ENCODE measurements at regions not wholly inside any gene's neighbourhood (a gene's known extent, or its start where the extent isn't known, plus 50 kb on each side); places are given as distances from the start of the nearest gene placed in this dataset.

- no peaks in the 10 kb centered on the region for H3K9me3 ChIP-seq (ENCODE audit: control insufficient read depth, low read length)
- H3K9ac ChIP-seq (ENCODE audit: low read length), result no peak overlapping the region
- H3K27me3 ChIP-seq (replicated peaks; ENCODE audit: control insufficient read depth, insufficient read depth, low read length), result no peaks in the 10 kb centered on the region
- peaks cover 9% of the 10 kb centered on the region for H3K4me1 ChIP-seq (ENCODE audit: control insufficient read depth, insufficient read depth, low read length)
- H3K36me3 ChIP-seq (ENCODE audit: control insufficient read depth, insufficient read depth, low read length, severe bottlenecking), result no peaks in the 10 kb centered on the region
- DNase-seq (ENCODE audit: low read depth), result no peak
- H3K4me3 ChIP-seq (ENCODE audit: low read length), result no peak overlapping the region
These were observed 206.4 kb upstream of the NCKAP5 start for GRCh38 chr2:133774654-133775015.

GRCh38 chr2:133776936-133777573 lies 208.8 kb upstream of the NCKAP5 start:
- Histone ChIP-seq H3K36me3 (ENCODE audit: control insufficient read depth, insufficient read depth, low read length, severe bottlenecking) (no peaks in the 10 kb centered on the region), H3K9me3 (ENCODE audit: control insufficient read depth, low read length) (no peaks in the 10 kb centered on the region), H3K4me1 (ENCODE audit: control insufficient read depth, insufficient read depth, low read length) (peaks cover 9% of the 10 kb centered on the region), H3K4me3 (ENCODE audit: low read length) (no peak overlapping the region), H3K27me3 (replicated peaks; ENCODE audit: control insufficient read depth, insufficient read depth, low read length) (no peaks in the 10 kb centered on the region), H3K9ac (ENCODE audit: low read length) (no peak overlapping the region)
- no peak for DNase-seq (ENCODE audit: low read depth)

DNA sequence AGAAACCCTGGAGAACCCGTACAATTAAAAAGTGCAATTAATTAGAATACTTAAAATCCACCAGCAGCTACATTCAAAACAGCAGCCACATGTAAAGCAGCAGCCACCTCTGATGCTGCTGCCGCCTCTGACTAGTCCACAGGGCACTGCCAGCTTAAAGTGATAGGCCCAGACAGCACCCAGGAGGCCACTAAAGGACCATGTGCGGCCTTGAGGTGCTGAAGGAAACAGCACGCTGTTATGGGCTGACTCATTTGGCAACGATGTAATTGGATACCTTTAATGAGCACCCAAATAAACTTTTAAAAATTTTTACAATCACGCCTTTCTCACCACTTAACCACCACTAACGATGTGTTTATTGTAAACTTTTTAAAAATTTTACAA lies 209.3 kb upstream of the NCKAP5 start:
- Histone ChIP-seq H3K27me3 (replicated peaks; ENCODE audit: control insufficient read depth, insufficient read depth, low read length) (no peaks in the 10 kb centered on the region), H3K4me1 (ENCODE audit: control insufficient read depth, insufficient read depth, low read length) (peaks cover 9% of the 10 kb centered on the region), H3K36me3 (ENCODE audit: control insufficient read depth, insufficient read depth, low read length, severe bottlenecking) (no peaks in the 10 kb centered on the region), H3K4me3 (ENCODE audit: low read length) (no peak overlapping the region), H3K9me3 (ENCODE audit: control insufficient read depth, low read length) (no peaks in the 10 kb centered on the region), H3K9ac (ENCODE audit: low read length) (no peak overlapping the region)
- no peak for DNase-seq (ENCODE audit: low read depth)

GRCh38 chr2:133780099-133780996 lies 212.1 kb upstream of the NCKAP5 start:
- peak; percentile 91 for DNase-seq (ENCODE audit: low read depth)
- Histone ChIP-seq H3K27me3 (replicated peaks; ENCODE audit: control insufficient read depth, insufficient read depth, low read length) (no peaks in the 10 kb centered on the region), H3K36me3 (ENCODE audit: control insufficient read depth, insufficient read depth, low read length, severe bottlenecking) (no peaks in the 10 kb centered on the region), H3K4me1 (ENCODE audit: control insufficient read depth, insufficient read depth, low read length) (peaks cover 6% of the 10 kb centered on the region), H3K9me3 (ENCODE audit: control insufficient read depth, low read length) (no peaks in the 10 kb centered on the region), H3K4me3 (ENCODE audit: low read length) (no peak overlapping the region), H3K9ac (ENCODE audit: low read length) (no peak overlapping the region)

DNA sequence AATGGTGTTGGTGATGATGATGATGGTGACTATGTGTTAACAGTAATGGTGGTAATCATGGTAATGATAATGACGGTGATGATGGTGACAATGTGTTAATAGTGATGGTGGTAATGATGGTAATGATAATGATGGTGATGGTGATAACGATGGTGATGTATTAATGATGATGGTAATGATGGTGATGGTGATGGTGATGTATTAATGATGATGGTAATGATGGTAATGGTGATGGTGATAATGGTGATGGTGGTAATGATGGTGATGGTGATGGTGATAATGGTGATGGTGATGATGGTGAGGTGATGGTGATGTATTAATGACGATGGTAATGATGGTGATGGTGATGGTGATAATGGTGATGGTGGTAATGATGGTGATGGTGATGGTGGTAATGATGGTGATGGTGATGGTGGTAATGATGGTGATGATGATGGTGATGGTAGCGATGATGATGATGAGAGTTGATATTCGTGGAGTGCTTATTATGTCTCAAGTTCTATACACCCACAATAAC lies 212.8 kb upstream of the NCKAP5 start:
- Histone ChIP-seq H3K9ac (ENCODE audit: low read length) (no peak overlapping the region), H3K4me1 (ENCODE audit: control insufficient read depth, insufficient read depth, low read length) (peaks cover 6% of the 10 kb centered on the region), H3K4me3 (ENCODE audit: low read length) (no peak overlapping the region), H3K27me3 (replicated peaks; ENCODE audit: control insufficient read depth, insufficient read depth, low read length) (no peaks in the 10 kb centered on the region), H3K36me3 (ENCODE audit: control insufficient read depth, insufficient read depth, low read length, severe bottlenecking) (no peaks in the 10 kb centered on the region), H3K9me3 (ENCODE audit: control insufficient read depth, low read length) (no peaks in the 10 kb centered on the region)
- no peak for DNase-seq (ENCODE audit: low read depth)

DNA sequence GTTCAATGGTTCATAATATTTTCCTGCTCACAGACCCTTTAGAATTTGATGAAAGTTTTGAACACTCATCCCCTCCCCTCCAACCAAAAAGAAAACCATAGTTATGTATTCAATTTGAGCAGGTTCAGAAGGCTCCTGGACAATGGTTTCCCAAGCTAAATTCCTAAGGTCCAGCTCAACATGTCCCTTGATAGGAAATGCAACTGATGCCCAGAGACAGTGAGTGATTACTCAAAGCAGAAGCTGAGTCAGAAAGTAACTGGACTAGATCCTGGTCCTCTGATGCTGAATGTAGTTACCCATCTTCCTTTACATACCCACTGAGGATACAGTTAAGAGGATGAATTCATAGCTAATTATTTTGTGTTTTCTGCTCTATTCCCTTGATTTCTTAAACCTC lies 218.9 kb upstream of the NCKAP5 start:
- H3K9me3 ChIP-seq (ENCODE audit: control insufficient read depth, low read length), result no peaks in the 10 kb centered on the region
- H3K27me3 ChIP-seq (replicated peaks; ENCODE audit: control insufficient read depth, insufficient read depth, low read length), result no peaks in the 10 kb centered on the region
- H3K9ac ChIP-seq (ENCODE audit: low read length), result no peak overlapping the region
- H3K4me1 ChIP-seq (ENCODE audit: control insufficient read depth, insufficient read depth, low read length), result peaks cover 16% of the 10 kb centered on the region
- no peaks in the 10 kb centered on the region for H3K36me3 ChIP-seq (ENCODE audit: control insufficient read depth, insufficient read depth, low read length, severe bottlenecking)
- DNase-seq (ENCODE audit: low read depth), result peak; percentile 37
- H3K4me3 ChIP-seq (ENCODE audit: low read length), result no peak overlapping the region

DNA sequence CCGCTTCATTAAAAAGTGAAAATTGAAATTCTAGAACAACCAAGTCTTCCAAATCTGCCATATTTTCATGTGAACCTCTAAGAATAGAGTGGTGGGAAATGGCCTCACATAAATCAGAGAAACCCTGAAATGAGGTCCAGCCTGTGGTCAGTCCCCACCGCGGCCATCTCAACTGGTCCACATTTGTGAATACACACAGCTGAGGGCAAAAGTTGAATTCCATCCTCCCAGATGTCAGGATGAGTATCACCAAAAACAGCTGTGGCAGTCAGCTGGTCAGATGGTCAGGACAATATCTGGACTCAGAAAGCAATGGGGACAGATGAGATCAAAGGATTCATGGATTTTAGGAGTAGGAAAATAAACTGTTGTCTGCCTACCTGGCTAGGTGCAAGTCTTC lies 219.4 kb upstream of the NCKAP5 start:
- no peak overlapping the region for H3K4me3 ChIP-seq (ENCODE audit: low read length)
- no peaks in the 10 kb centered on the region for H3K9me3 ChIP-seq (ENCODE audit: control insufficient read depth, low read length)

DNA sequence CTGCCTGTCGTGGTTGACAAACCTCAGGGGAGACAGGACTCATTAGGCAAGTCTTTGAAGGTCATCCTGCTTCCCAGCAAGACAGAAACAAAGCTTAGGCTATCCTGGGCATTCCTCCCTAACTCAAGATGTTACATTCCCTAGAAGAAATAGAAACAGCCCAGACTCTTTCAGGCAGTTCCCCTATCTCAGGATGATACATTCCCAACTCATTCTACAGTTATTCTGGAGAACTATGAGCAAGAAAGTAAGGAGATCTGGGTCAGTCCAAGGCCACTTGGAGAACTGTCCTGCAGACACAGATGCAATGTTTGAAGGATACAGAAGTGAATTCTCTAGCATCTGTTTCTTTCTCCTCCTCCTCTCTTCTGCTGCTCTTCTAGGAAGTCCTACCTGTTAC lies 220.1 kb upstream of the NCKAP5 start:
- no peak overlapping the region for H3K4me3 ChIP-seq (ENCODE audit: low read length)
- H3K27me3 ChIP-seq (replicated peaks; ENCODE audit: control insufficient read depth, insufficient read depth, low read length), result no peaks in the 10 kb centered on the region
- no peak overlapping the region for H3K9ac ChIP-seq (ENCODE audit: low read length)

More for the DNA sequence above, 219.4 kb upstream of the NCKAP5 start:
- DNase-seq (ENCODE audit: low read depth), result no peak
- H3K9ac ChIP-seq (ENCODE audit: low read length), result no peak overlapping the region
- no peaks in the 10 kb centered on the region for H3K27me3 ChIP-seq (replicated peaks; ENCODE audit: control insufficient read depth, insufficient read depth, low read length)
- H3K36me3 ChIP-seq (ENCODE audit: control insufficient read depth, insufficient read depth, low read length, severe bottlenecking), result no peaks in the 10 kb centered on the region
- peaks cover 16% of the 10 kb centered on the region for H3K4me1 ChIP-seq (ENCODE audit: control insufficient read depth, insufficient read depth, low read length)

GRCh38 chr2:133789743-133790142 lies 221.5 kb upstream of the NCKAP5 start:
- no peak overlapping the region for H3K4me3 ChIP-seq (ENCODE audit: low read length)
- no peak for DNase-seq (ENCODE audit: low read depth)
- no peaks in the 10 kb centered on the region for H3K27me3 ChIP-seq (replicated peaks; ENCODE audit: control insufficient read depth, insufficient read depth, low read length)
- H3K9me3 ChIP-seq (ENCODE audit: control insufficient read depth, low read length), result peaks cover 11% of the 10 kb centered on the region
- H3K36me3 ChIP-seq (ENCODE audit: control insufficient read depth, insufficient read depth, low read length, severe bottlenecking), result no peaks in the 10 kb centered on the region
- no peak overlapping the region for H3K9ac ChIP-seq (ENCODE audit: low read length)
- H3K4me1 ChIP-seq (ENCODE audit: control insufficient read depth, insufficient read depth, low read length), result peaks cover 11% of the 10 kb centered on the region

More for the DNA sequence above, 220.1 kb upstream of the NCKAP5 start:
- H3K36me3 ChIP-seq (ENCODE audit: control insufficient read depth, insufficient read depth, low read length, severe bottlenecking), result no peaks in the 10 kb centered on the region
- no peaks in the 10 kb centered on the region for H3K9me3 ChIP-seq (ENCODE audit: control insufficient read depth, low read length)
- DNase-seq (ENCODE audit: low read depth), result no peak
- peaks cover 16% of the 10 kb centered on the region for H3K4me1 ChIP-seq (ENCODE audit: control insufficient read depth, insufficient read depth, low read length)

DNA sequence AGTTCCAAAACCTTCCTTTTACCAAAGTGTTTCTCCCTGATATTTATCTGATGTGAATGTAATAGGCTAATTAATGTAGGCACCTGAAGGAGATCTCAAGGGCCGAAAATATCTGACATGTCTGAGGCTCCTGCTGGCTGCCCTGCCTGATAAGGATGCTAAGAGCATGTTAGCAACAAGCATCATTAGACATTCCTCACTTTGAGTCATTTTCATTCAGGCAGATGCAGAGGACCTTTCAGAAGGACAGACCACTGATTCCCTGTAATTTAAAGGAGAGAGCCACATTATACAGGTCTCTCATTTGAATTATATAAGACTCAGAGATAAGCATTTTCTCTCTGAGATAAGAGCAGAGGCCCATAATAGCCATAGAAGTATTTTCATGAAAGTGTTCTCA lies 222.4 kb upstream of the NCKAP5 start:
- Histone ChIP-seq H3K4me1 (ENCODE audit: control insufficient read depth, insufficient read depth, low read length) (peaks cover 9% of the 10 kb centered on the region), H3K4me3 (ENCODE audit: low read length) (no peak overlapping the region), H3K27me3 (replicated peaks; ENCODE audit: control insufficient read depth, insufficient read depth, low read length) (no peaks in the 10 kb centered on the region), H3K9me3 (ENCODE audit: control insufficient read depth, low read length) (peaks cover 11% of the 10 kb centered on the region), H3K9ac (ENCODE audit: low read length) (no peak overlapping the region), H3K36me3 (ENCODE audit: control insufficient read depth, insufficient read depth, low read length, severe bottlenecking) (no peaks in the 10 kb centered on the region)
- DNase-seq (ENCODE audit: low read depth), result no peak

GRCh38 chr2:133791191-133791590 lies 222.9 kb upstream of the NCKAP5 start:
- Histone ChIP-seq H3K36me3 (ENCODE audit: control insufficient read depth, insufficient read depth, low read length, severe bottlenecking) (no peaks in the 10 kb centered on the region), H3K4me3 (ENCODE audit: low read length) (no peak overlapping the region), H3K9me3 (ENCODE audit: control insufficient read depth, low read length) (peaks cover 11% of the 10 kb centered on the region), H3K27me3 (replicated peaks; ENCODE audit: control insufficient read depth, insufficient read depth, low read length) (no peaks in the 10 kb centered on the region), H3K4me1 (ENCODE audit: control insufficient read depth, insufficient read depth, low read length) (peaks cover 9% of the 10 kb centered on the region), H3K9ac (ENCODE audit: low read length) (no peak overlapping the region)
- DNase-seq (ENCODE audit: low read depth), result peak; percentile 35

Measured in adipocyte (in vitro differentiated cells).